ENCODE measurements at regions not wholly inside any gene's neighbourhood (a gene's known extent, or its start where the extent isn't known, plus 50 kb on each side); places are given as distances from the start of the nearest gene placed in this dataset.

GRCh38 chr17:13957636-13958035, 111.7 kb upstream of the COX10 start:
- no peak overlapping the region for H3K4me3 ChIP-seq (ENCODE audit: low read length)
- H3K27me3 ChIP-seq (ENCODE audit: low read depth, low read length), result no peaks in the 10 kb centered on the region
- H3K4me1 ChIP-seq (ENCODE audit: low read length), result no peaks in the 10 kb centered on the region
- TF ChIP-seq EZH2phosphoT487 (IDR thresholded peaks at IDR 0.05; ENCODE audit: low read depth) (no peak), CTCF (IDR thresholded peaks at IDR 0.05; ENCODE audit: low read depth, low read length) (no peak)
- no peak overlapping the region for H2AFZ ChIP-seq (ENCODE audit: low read depth, low read length)
- H3K27ac ChIP-seq (ENCODE audit: low read length), result no peak overlapping the region
- H3K4me2 ChIP-seq (ENCODE audit: low read length), result no peak overlapping the region
- no peaks in the 10 kb centered on the region for H3K36me3 ChIP-seq (replicated peaks; ENCODE audit: low read depth, low read length)
- no peaks in the 10 kb centered on the region for H4K20me1 ChIP-seq (ENCODE audit: insufficient read depth, low read length)
- no peaks in the 10 kb centered on the region for H3K9me3 ChIP-seq (ENCODE audit: insufficient read depth, low read length)
- H3K9ac ChIP-seq (ENCODE audit: low read length), result no peak overlapping the region
- H3K79me2 ChIP-seq (ENCODE audit: low read length), result no peaks in the 10 kb centered on the region

GRCh38 chr17:13958773-13959172, 110.5 kb upstream of the COX10 start:
- Histone ChIP-seq H2AFZ (ENCODE audit: low read depth, low read length) (no peak overlapping the region), H3K36me3 (replicated peaks; ENCODE audit: low read depth, low read length) (no peaks in the 10 kb centered on the region)

GRCh38 chr17:13961265-13961664, 108.0 kb upstream of the COX10 start:
- no peaks in the 10 kb centered on the region for H3K9me3 ChIP-seq (ENCODE audit: insufficient read depth, low read length)
- no peak overlapping the region for H2AFZ ChIP-seq (ENCODE audit: low read depth, low read length)
- H3K4me2 ChIP-seq (ENCODE audit: low read length), result no peak overlapping the region
- H3K27me3 ChIP-seq (ENCODE audit: low read depth, low read length), result no peaks in the 10 kb centered on the region
- H3K4me3 ChIP-seq (ENCODE audit: low read length), result no peak overlapping the region
- TF ChIP-seq CTCF (IDR thresholded peaks at IDR 0.05; ENCODE audit: low read depth, low read length), result no peak
- no peak for TF ChIP-seq EZH2phosphoT487 (IDR thresholded peaks at IDR 0.05; ENCODE audit: low read depth)
- H3K27ac ChIP-seq (ENCODE audit: low read length), result no peak overlapping the region
- no peaks in the 10 kb centered on the region for H3K79me2 ChIP-seq (ENCODE audit: low read length)
- no peaks in the 10 kb centered on the region for H4K20me1 ChIP-seq (ENCODE audit: insufficient read depth, low read length)
- no peak overlapping the region for H3K9ac ChIP-seq (ENCODE audit: low read length)
- no peaks in the 10 kb centered on the region for H3K36me3 ChIP-seq (replicated peaks; ENCODE audit: low read depth, low read length)
- H3K4me1 ChIP-seq (ENCODE audit: low read length), result no peaks in the 10 kb centered on the region

More at GRCh38 chr17:13958773-13959172, 110.5 kb upstream of the COX10 start:
- H3K4me1 ChIP-seq (ENCODE audit: low read length), result no peaks in the 10 kb centered on the region
- H3K4me2 ChIP-seq (ENCODE audit: low read length), result no peak overlapping the region
- no peak overlapping the region for H3K9ac ChIP-seq (ENCODE audit: low read length)
- H3K9me3 ChIP-seq (ENCODE audit: insufficient read depth, low read length), result no peaks in the 10 kb centered on the region
- no peak overlapping the region for H3K27ac ChIP-seq (ENCODE audit: low read length)
- no peaks in the 10 kb centered on the region for H3K27me3 ChIP-seq (ENCODE audit: low read depth, low read length)
- no peak for TF ChIP-seq EZH2phosphoT487 (IDR thresholded peaks at IDR 0.05; ENCODE audit: low read depth)
- no peaks in the 10 kb centered on the region for H4K20me1 ChIP-seq (ENCODE audit: insufficient read depth, low read length)
- no peak overlapping the region for H3K4me3 ChIP-seq (ENCODE audit: low read length)
- H3K79me2 ChIP-seq (ENCODE audit: low read length), result no peaks in the 10 kb centered on the region

- TF ChIP-seq CTCF (IDR thresholded peaks at IDR 0.05; ENCODE audit: low read depth, low read length) (no peak), EZH2phosphoT487 (IDR thresholded peaks at IDR 0.05; ENCODE audit: low read depth) (no peak)
- Histone ChIP-seq H3K9ac (ENCODE audit: low read length) (no peak overlapping the region), H3K27ac (ENCODE audit: low read length) (no peak overlapping the region), H3K79me2 (ENCODE audit: low read length) (no peaks in the 10 kb centered on the region), H3K36me3 (replicated peaks; ENCODE audit: low read depth, low read length) (no peaks in the 10 kb centered on the region), H4K20me1 (ENCODE audit: insufficient read depth, low read length) (no peaks in the 10 kb centered on the region), H2AFZ (ENCODE audit: low read depth, low read length) (no peak overlapping the region), H3K4me1 (ENCODE audit: low read length) (no peaks in the 10 kb centered on the region), H3K4me3 (ENCODE audit: low read length) (no peak overlapping the region), H3K9me3 (ENCODE audit: insufficient read depth, low read length) (no peaks in the 10 kb centered on the region), H3K27me3 (ENCODE audit: low read depth, low read length) (no peaks in the 10 kb centered on the region), H3K4me2 (ENCODE audit: low read length) (no peak overlapping the region)
These were observed 106.5 kb upstream of the COX10 start for GRCh38 chr17:13962716-13963240.

Data from OCI-LY3 (cell line).